ENCODE measurements at regions not wholly inside any gene's neighbourhood (a gene's known extent, or its start where the extent isn't known, plus 50 kb on each side); places are given as distances from the start of the nearest gene placed in this dataset.

DNA sequence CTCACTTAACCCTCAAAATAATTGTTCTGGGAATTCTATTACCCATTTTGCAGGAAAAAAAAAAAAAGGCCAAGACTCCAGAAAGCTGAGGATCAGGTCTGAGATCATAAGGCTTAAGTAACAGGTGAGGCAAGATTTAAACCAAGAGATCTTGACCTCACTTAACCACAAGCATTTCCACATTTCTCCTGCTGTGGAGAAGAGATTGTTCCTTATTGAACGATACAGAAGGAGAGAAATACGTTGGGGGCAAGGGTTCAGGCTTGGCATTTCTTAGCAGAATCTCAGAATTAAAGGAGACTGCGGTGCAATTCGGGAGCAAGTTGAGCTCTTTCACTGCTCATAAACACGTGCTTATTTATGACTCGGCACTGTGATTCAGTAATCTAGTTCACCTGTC is 885.3 kb upstream of the TMEM132C start:
- ATAC-seq (no peak), DNase-seq (ENCODE audit: missing footprints) (no peak)
- intact Hi-C loops (cut with DNase I), result loop anchor here (2.0 kb wide), 1 partner anchor 273 kb away; no protein-coding TSS in a partner anchor

DNA sequence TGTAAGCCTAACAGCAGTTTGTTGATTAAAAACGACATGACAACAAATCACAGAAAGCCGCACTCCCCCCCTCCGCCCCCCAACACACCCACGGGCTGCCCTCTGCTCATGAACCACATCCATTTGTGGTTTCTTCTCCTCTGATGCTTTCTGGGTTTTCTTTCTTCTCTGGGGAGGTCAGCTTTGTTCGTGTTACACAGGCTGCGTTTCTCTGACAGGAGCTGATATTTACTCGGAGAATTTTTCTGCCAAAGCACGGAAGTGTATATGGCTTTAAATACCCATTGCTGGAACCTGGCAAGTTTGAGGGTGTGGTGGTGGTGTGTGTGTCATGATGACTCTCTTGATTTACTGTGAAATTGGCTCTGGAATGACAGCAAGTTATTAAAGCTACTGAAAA is 883.7 kb upstream of the TMEM132C start:
- ATAC-seq (no peak), DNase-seq (ENCODE audit: missing footprints) (no peak)
- intact Hi-C loops (cut with DNase I), result no loop called here

DNA sequence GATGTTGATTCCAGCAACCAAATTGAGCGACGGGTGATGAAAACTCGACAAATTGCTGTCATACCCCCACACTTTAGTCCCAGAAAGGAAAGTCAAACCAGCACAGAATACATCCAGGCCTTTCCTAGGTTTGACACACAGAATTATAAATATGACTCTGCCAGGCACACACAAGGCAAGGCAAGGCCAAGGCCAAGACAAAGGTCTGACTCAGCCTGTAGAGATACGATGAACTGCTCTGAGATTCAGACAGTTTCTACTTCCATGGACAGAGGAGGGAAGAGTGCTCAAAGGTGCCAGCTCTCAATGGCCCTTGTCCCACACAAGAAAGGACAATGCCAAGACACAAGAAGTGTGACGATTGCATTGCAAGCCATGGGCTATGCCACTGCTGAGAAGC is 880.2 kb upstream of the TMEM132C start:
- ATAC-seq (no peak), DNase-seq (ENCODE audit: missing footprints) (no peak)
- intact Hi-C loops (cut with DNase I), result no loop called here

DNA sequence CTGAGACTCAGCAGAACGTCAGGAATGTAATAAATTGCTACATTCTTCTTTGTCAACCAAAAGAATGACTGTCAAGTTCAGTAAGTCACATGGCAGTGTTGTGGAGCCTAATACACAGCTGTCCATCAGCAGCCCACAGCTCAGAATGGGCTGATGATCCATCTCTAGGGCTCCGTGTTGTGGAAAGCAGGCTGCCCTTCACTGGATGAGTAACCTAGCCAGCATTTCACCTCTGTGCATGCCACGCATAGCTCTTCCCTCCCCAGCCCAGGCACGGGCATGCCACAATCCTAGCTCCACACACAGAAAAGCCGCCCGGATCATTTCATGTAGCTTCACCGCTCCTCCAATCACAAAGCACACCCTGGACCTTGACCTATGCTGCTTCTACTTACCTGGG is 878.0 kb upstream of the TMEM132C start:
- DNase-seq (ENCODE audit: missing footprints) (no peak), ATAC-seq (no peak)
- intact Hi-C loops (cut with DNase I), result no loop called here

DNA sequence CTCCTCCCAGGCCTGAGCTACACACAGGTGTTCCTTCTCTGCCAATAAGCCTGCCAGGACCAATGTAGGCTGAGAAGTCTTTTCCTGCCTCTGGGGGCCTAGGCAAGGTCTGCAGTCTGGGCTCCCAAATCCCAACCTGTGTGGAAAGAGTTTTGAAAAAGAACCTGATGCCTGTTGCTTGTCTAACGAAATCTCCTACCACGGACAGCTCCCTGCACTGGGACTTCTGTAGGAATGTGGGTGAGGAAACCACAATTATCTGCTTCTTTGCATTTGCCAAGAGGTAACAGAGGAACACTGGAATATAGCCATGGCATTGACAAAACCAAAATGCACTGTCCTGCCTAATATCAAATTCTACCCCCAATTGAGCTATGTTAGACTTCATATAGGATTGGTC is 877.0 kb upstream of the TMEM132C start:
- DNase-seq (ENCODE audit: missing footprints) (no peak), ATAC-seq (no peak)
- intact Hi-C loops (cut with DNase I), result no loop called here

DNA sequence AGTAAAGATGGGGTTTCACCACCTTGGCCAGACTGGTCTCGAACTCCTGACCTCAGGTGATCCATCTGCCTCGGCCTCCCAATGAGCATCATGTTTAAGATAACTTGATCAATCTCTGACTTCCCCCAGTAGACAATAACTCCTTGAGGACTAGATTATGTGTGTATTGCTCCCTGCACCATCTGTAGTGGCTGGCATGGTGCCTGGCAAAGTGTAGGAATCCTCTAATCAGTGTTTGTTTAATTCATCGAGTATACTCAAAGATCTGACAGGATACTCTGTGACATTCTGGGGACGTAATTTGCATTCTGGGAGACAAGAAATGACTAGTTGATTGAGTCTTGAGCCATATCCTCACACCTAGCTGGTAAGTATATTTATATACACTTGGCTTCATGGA is 873.5 kb upstream of the TMEM132C start:
- no peak for DNase-seq (ENCODE audit: missing footprints)
- intact Hi-C loops (cut with DNase I), result no loop called here
- no peak for ATAC-seq

DNA sequence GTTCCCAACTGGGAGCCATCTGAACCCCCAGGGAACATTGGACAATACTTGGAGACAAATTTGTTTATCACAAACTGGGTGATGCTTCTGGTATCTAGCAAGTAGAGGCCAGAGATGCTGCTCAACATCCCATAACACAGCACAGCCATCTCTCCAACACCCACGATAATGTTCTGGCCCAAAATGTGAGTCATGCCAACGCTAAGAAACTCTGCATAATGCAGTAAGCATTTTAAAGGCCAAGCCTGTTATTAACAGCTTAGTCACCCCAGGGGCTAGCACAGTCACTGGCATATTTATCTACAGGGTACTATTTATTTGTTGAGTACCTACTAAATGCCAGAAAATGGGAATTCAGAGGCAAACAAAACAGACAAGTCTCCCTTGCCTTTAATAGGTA is 873.1 kb upstream of the TMEM132C start:
- intact Hi-C loops (cut with DNase I), result no loop called here
- no peak for ATAC-seq
- no peak for DNase-seq (ENCODE audit: missing footprints)

DNA sequence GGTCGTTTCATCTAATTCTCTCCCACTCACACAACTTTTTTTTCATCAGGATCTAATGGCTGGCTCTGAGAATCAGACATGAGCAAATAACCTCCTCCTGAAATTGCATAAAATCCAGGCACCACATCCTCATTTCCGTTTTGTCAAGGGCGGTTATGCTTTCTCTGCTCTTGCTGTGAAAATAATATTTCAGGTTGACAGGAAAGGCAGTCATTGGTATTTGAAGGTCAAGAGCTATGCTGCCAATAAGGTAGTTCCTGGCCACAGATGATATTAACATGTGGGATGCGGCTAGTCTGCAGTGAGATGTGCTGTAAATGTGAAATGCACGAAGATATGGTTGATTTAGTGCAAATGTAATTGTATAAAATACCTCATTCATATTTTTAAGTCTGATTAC is 870.2 kb upstream of the TMEM132C start:
- ATAC-seq (no peak), DNase-seq (ENCODE audit: missing footprints) (no peak)
- intact Hi-C loops (cut with DNase I), result no loop called here

DNA sequence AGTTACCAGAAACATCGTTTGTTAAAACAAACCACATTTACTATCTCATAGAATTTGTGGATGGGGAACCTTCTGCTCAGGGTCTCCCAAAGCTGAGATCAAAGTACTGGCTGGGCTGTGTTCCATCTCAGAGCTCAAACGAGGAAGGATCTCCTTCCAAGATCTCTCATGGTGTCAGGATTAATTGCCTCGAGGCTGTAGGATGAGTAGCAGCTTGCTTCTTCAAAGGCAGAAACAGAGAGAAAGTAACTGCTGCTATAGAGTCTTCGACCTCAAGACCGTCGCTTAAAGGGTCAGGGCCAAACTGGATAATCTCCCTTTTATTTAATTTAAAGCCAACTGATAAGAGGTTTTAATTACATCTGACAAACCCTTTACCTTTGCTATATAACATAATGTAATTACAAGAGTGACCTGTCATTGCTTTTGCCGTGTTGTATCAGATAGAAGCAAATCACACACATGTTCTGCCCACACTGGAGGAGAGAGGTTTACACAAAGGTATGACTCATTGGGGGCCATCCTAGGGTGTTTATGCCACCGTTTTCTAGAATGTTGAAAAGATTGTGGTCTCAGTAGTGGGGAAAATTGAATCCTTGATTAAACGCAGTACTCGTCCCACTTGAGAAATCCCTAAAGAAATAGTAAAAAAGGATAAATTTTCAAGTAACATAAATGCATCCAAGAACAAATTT is 868.8 kb upstream of the TMEM132C start:
- ATAC-seq, result no peak
- intact Hi-C loops (cut with DNase I), result no loop called here
- DNase-seq (ENCODE audit: missing footprints), result no peak

DNA sequence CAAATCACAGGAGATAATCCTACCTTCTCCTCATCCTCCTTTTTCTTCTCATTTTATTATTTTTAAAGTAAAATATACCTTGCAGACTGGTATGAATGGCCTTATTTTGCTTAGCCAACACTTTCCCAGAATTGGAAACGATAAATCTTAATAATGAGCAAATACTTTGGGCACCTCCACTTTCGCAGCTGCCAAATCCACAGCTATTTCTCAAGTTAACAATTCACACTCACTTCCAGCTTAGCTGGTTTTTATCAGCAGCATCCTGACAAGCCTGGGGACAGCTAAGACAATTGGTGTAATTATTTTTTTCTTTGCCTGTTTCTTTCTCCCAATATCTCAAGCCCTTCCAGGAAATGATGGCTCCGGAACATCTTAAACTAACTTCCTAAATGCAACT is 867.5 kb upstream of the TMEM132C start:
- ATAC-seq, result no peak
- no peak for DNase-seq (ENCODE audit: missing footprints)
- intact Hi-C loops (cut with DNase I), result no loop called here

DNA sequence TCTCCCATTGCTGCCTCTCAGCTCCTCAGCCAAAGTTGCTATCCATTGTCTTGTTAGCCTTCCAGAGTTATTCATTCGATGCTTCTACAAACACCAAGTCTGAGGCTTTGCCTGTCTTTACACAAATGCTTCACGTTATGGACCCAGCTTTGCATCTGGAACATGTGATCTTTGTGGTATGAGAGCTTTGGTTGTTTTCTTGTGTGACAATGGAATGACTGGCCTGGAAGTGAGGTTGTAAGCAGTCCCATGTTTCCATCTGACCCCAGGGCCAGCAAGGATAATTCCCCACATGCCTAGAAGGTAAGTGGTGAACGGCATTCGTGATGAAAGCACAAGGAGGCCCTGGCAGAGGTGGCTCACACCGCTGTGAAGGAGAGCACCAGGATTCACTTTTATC is 866.7 kb upstream of the TMEM132C start:
- intact Hi-C loops (cut with DNase I), result no loop called here
- DNase-seq (ENCODE audit: missing footprints) (no peak), ATAC-seq (no peak)

DNA sequence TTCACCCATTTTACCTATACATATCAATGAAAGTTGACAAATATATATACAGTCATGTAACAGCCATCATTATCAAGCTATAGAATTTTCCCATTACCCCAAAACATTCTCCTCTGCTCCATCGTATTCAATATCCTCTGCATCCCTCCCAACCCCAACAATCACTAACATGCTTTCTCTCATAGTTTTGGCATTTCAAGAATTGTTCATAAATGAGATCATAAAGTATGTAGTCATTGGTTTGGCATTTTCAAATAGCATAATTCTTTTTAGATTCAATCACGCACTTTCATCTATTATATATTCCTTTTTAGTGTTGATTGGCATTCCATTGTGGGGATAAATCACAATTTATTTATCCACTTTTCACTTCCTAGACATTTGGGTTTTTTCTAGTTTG is 866.0 kb upstream of the TMEM132C start:
- intact Hi-C loops (cut with DNase I), result no loop called here
- ATAC-seq (no peak), DNase-seq (ENCODE audit: missing footprints) (no peak)

DNA sequence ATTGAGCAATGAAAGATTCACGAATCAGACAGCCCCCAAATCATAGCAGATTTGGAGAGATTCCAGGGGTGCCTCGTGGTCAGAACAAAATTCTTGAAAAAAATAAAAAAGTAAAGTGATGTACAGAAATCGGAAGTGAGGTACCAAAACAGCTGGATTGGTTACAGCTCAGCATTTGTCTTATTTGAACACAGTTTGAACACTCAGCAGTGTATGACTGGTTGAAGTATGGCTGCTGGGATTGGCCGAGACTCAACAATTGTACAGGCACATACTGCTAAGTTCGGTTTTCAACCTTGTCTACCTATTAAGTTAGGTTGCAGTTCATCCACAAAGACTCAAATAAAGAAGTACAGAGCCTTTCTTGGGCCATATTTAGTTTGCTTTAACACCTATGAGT is 865.4 kb upstream of the TMEM132C start:
- ATAC-seq (no peak), DNase-seq (ENCODE audit: missing footprints) (no peak)
- intact Hi-C loops (cut with DNase I), result no loop called here

DNA sequence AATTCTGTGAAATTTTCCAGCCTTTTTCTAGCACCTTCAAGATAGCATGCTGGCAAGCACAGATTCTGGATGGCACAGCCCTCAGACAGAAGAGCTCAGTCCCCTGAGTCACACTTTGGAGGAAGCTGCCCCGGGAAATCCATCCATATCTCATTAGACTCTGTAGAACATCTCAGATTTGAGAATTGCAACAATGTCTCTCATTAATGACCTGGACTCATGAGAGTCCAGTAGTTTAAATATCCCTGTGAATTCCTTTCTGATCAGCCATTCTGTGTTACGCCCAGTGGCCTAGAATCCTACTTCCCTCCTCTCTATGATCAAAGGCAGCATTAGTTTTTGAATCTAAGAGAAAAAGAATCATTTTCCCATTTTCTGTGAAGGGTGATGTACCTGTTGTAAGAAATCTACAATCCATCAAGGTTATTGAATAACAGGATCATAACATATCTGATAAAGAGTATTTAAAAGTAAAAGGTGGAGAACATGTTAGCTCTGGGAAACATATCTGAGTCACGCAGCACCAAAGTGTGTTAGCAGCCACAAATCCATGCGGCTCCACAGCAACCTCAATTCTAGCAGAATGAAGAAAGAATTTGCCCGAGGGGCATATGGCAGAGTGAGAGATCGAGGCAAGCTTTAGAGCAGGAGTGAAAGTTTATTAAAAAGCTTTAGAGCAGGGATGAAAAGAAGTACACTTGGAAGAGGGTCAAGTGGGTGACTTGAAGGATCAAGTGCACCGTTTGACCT is 855.6 kb upstream of the TMEM132C start:
- ATAC-seq (no peak), DNase-seq (ENCODE audit: missing footprints) (no peak)
- intact Hi-C loops (cut with DNase I), result no loop called here

DNA sequence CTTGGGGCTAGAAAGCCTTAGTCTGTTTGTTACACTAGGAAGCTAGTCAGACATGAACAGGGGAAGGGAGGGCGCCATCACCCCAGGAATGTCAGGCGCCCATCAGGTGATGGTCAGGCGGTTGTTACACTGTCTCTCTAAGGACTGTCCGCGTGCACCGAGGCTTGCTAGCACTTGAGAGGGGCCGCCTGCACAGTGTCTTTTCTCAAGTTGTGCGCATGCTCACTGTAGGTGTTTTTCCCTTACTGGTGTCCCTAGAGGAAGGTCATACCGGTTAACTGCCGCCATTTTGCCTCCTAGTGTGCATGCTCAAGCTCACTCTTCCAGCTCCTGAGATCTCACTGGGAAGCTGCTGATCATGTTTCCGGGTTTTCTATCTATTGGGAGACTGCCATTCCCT is 855.0 kb upstream of the TMEM132C start:
- intact Hi-C loops (cut with DNase I), result no loop called here
- DNase-seq (ENCODE audit: missing footprints) (no peak), ATAC-seq (no peak)

DNA sequence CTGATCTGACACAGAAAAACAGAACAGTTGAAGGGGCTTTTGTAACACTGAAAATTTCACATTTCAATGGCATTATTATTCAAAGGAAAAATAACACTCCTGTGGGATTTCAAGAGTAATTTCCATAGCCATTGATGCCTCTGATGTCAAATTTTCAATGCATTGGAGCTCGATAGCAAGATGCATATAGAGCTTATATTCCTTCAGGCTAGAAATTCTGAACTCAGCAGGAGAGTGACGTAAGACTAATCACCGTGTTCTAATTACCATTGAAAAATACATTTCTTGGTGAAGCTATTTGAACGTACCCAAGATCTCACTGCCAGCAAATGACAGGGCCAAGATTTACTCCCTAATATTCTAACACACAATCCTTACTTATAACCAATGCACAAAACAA is 854.1 kb upstream of the TMEM132C start:
- intact Hi-C loops (cut with DNase I), result no loop called here
- DNase-seq (ENCODE audit: missing footprints), result no peak
- no peak for ATAC-seq

DNA sequence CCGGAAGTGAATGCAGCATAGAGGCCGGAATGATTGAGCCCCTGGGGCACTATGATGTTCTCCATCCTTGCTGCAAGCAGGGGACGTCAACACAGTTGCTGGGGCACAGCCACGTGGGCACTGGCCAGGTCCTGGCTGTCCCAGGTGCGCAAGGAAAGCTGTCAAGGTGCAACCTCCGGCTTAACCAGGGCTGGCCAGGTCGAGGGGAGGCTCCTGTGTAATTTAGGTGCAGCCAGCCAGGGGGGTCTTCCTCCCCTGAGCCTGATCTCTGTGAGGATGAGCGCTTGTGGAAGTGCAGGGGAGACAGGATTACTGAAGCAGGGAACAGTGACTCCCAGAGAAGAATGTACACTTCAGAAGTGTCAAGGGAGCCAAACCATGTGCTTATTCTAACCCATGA is 852.8 kb upstream of the TMEM132C start:
- intact Hi-C loops (cut with DNase I), result no loop called here
- DNase-seq (ENCODE audit: missing footprints) (no peak), ATAC-seq (no peak)

DNA sequence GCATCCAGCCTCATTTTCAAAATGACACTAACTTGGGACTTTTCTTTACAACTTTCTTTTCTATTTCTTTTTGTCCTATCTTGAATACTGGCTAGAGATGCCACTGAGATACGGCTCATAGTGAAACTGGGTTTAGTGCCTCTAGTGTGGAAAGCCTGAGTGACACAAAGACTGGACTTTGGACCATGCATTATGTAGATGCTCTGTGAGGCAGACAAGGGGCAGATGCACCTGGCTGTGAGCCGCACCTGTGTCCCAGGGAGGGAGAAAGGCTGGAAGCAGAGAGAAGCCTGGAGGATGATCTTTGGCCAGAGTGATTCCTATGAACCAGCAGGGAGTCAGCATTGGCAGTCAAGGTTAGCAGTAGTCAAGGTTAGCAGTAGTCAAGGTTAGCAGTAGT is 852.3 kb upstream of the TMEM132C start:
- intact Hi-C loops (cut with DNase I), result no loop called here
- no peak for ATAC-seq
- DNase-seq (ENCODE audit: missing footprints), result no peak

DNA sequence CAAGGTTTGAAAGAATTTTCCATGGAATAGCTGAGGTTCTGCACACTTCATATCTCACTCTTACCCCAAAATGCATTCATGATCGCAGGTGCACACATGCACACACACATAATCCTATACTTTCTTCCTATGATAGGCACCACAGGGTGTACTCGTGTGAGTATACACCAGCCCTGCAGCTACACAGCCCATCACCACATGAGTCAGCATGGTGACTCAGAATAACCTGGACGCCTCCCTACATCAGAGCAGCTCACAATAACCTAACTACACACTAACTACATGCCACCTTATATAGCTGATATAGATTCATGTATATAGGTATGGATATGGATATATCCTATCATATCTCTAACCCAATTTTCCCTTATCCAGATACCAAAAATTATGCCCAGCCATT is 850.2 kb upstream of the TMEM132C start:
- no peak for DNase-seq (ENCODE audit: missing footprints)
- ATAC-seq, result no peak
- intact Hi-C loops (cut with DNase I), result no loop called here

DNA sequence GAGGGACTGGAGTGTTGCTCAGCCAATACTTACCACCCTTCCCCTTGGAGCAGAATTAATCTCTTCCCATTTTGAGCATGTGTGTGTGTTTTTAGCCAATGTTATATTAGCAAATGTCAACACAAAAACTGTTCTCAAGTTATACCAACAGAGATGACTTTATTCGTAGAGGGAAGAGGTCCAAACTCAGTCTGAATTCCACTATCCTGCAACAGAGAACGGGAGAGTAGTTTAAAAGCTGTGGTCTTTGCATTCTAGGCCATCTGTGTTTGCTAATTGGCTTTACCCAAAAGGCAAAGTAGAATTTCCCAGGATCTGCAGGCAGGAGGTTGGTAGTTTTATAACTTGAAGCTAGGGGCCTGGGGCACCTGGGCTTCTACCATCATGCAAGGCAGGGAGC is 847.9 kb upstream of the TMEM132C start:
- intact Hi-C loops (cut with DNase I), result no loop called here
- no peak for DNase-seq (ENCODE audit: missing footprints)
- no peak for ATAC-seq

DNA sequence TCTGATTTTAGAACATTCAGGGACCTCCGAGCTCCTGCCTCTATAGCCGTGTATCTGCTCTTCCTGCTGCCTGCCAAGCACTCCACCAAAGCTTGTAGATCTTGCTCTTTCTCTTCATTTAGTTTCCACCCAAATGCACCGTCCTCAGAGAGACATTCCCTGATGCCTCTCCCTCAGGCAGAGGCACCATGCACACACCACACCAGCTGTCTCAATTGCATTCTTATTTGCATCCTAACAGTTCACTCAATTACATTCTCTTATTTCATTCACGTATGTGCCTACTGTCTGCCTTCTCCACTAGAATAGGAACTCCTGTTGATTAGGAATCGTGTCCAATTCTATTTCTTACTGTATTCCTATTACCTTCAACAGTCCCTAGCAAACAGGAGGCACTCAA is 845.4 kb upstream of the TMEM132C start:
- intact Hi-C loops (cut with DNase I), result no loop called here
- DNase-seq (ENCODE audit: missing footprints), result no peak
- no peak for ATAC-seq
